Dedifferentiated amniotic fluid mesenchymal stem cell (primary cell): ENCODE measurements at regions not wholly inside any gene's neighbourhood (a gene's known extent, or its start where the extent isn't known, plus 50 kb on each side); places are given as distances from the start of the nearest gene placed in this dataset.

Experiments
- DNase-seq: peaks from one replicate; pipeline ENCODE4 v3.0.0-alpha.2; 2016; ENCODE audit errors: extremely low spot score

- DNase-seq, result no peak
Observed at GRCh38 chr12:34395056-34396005, 373.0 kb downstream of the ALG10 start.

GRCh38 chr12:34396006-34396860, 373.9 kb downstream of the ALG10 start:
- DNase-seq, result no peak

GRCh38 chr12:34396861-34397590, 374.7 kb downstream of the ALG10 start:
- no peak for DNase-seq

- DNase-seq, result no peak
Observed at GRCh38 chr12:34397591-34398365, 375.5 kb downstream of the ALG10 start.

- no peak for DNase-seq
Observed at GRCh38 chr12:34398366-34398705, 376.0 kb downstream of the ALG10 start.

- DNase-seq, result no peak
Observed at GRCh38 chr12:34398706-34399630, 376.7 kb downstream of the ALG10 start.

- no peak for DNase-seq
Observed at GRCh38 chr12:34399631-34400410, 377.5 kb downstream of the ALG10 start.

GRCh38 chr12:34400411-34400881, 378.1 kb downstream of the ALG10 start:
- DNase-seq, result no peak

GRCh38 chr12:34400986-34401658, 378.8 kb downstream of the ALG10 start:
- no peak for DNase-seq

GRCh38 chr12:34401659-34402227, 379.4 kb downstream of the ALG10 start:
- no peak for DNase-seq

GRCh38 chr12:34402228-34402898, 380.1 kb downstream of the ALG10 start:
- no peak for DNase-seq

- no peak for DNase-seq
Observed at GRCh38 chr12:34402899-34403705, 380.8 kb downstream of the ALG10 start.

GRCh38 chr12:34403706-34404376, 381.5 kb downstream of the ALG10 start:
- DNase-seq, result no peak

- DNase-seq, result no peak
Observed at GRCh38 chr12:34404377-34405285, 382.3 kb downstream of the ALG10 start.
